ENCODE measurements at regions not wholly inside any gene's neighbourhood (a gene's known extent, or its start where the extent isn't known, plus 50 kb on each side); places are given as distances from the start of the nearest gene placed in this dataset.

- Histone ChIP-seq H2AFZ (ENCODE audit: control insufficient read depth, low read length) (no peak overlapping the region), H3K9ac (ENCODE audit: control insufficient read depth, extremely low read depth, insufficient read depth, low read length) (no peak overlapping the region), H3K27ac (ENCODE audit: control insufficient read depth, insufficient read depth, low read length) (no peak overlapping the region)
Observed at GRCh38 chr10:28959850-28960501, 282.7 kb downstream of the BAMBI start.

GRCh38 chr10:28962768-28963167 is 285.4 kb downstream of the BAMBI start:
- Histone ChIP-seq H3K27me3 (ENCODE audit: control insufficient read depth, extremely low read depth, insufficient read depth, low read length) (no peaks in the 10 kb centered on the region), H3K79me2 (ENCODE audit: control insufficient read depth, insufficient read depth, low read length) (no peaks in the 10 kb centered on the region), H4K20me1 (ENCODE audit: control insufficient read depth, extremely low read depth, insufficient read depth, low read length) (no peaks in the 10 kb centered on the region), H3K9me1 (ENCODE audit: control insufficient read depth, extremely low read depth, insufficient read depth, low read length) (no peaks in the 10 kb centered on the region), H3K4me1 (ENCODE audit: control insufficient read depth, extremely low read depth, insufficient read depth, low read length) (no peaks in the 10 kb centered on the region), H2AFZ (ENCODE audit: control insufficient read depth, low read length) (no peak overlapping the region), H3K27ac (ENCODE audit: control insufficient read depth, insufficient read depth, low read length) (no peak overlapping the region), H3K36me3 (ENCODE audit: control insufficient read depth in 2 of 2, extremely low read depth in 1 of 2, insufficient read depth in 2 of 2, low read length in 2 of 2) (no peaks in the 10 kb centered on the region), H3K9ac (ENCODE audit: control insufficient read depth, extremely low read depth, insufficient read depth, low read length) (no peak overlapping the region), H3K4me3 (ENCODE audit: control insufficient read depth in 2 of 3, extremely low read depth in 1 of 3, insufficient read depth in 2 of 3, low read depth in 1 of 3, low read length in 3 of 3) (no peak overlapping the region), H3K4me2 (ENCODE audit: control insufficient read depth, extremely low read depth, insufficient read depth, low read depth, low read length) (no peak overlapping the region), H3K9me3 (ENCODE audit: control insufficient read depth, low read depth, low read length) (no peaks in the 10 kb centered on the region)
- DNase-seq (ENCODE audit: low read depth, low spot score) = no peak
- no peak for FAIRE-seq
- dilution Hi-C loops (cut with MboI; ENCODE audit: extremely low pct_ligation_motif_present, low sequenced_read_pairs) = no loop called here
- TF ChIP-seq EZH2 (IDR thresholded peaks at IDR 0.05; ENCODE audit: low read length) (no peak), CTCF (optimal IDR thresholded peaks at IDR 0.05 in 1 of 3, IDR thresholded peaks at IDR 0.05 in 1 of 3, conservative IDR thresholded peaks at IDR 0.05 in 1 of 3; ENCODE audit: extremely low read depth in 1 of 3, insufficient read depth in 2 of 3, low read length in 3 of 3) (no peak)

More at GRCh38 chr10:28959850-28960501, 282.7 kb downstream of the BAMBI start:
- no peaks in the 10 kb centered on the region for H3K79me2 ChIP-seq (ENCODE audit: control insufficient read depth, insufficient read depth, low read length)
- FAIRE-seq (no peak), DNase-seq (ENCODE audit: low read depth, low spot score) (no peak)
- dilution Hi-C loops (cut with MboI; ENCODE audit: extremely low pct_ligation_motif_present, low sequenced_read_pairs) = no loop called here
- no peak overlapping the region for H3K4me2 ChIP-seq (ENCODE audit: control insufficient read depth, extremely low read depth, insufficient read depth, low read depth, low read length)
- no peaks in the 10 kb centered on the region for H3K27me3 ChIP-seq (ENCODE audit: control insufficient read depth, extremely low read depth, insufficient read depth, low read length)
- TF ChIP-seq EZH2 (IDR thresholded peaks at IDR 0.05; ENCODE audit: low read length) (no peak), CTCF (optimal IDR thresholded peaks at IDR 0.05 in 1 of 3, IDR thresholded peaks at IDR 0.05 in 1 of 3, conservative IDR thresholded peaks at IDR 0.05 in 1 of 3; ENCODE audit: extremely low read depth in 1 of 3, insufficient read depth in 2 of 3, low read length in 3 of 3) (no peak)
- H3K36me3 ChIP-seq (ENCODE audit: control insufficient read depth in 2 of 2, extremely low read depth in 1 of 2, insufficient read depth in 2 of 2, low read length in 2 of 2) = no peaks in the 10 kb centered on the region
- H3K4me3 ChIP-seq (ENCODE audit: control insufficient read depth in 2 of 3, extremely low read depth in 1 of 3, insufficient read depth in 2 of 3, low read depth in 1 of 3, low read length in 3 of 3) = no peak overlapping the region
- H3K9me3 ChIP-seq (ENCODE audit: control insufficient read depth, low read depth, low read length) = no peaks in the 10 kb centered on the region
- H3K4me1 ChIP-seq (ENCODE audit: control insufficient read depth, extremely low read depth, insufficient read depth, low read length) = no peaks in the 10 kb centered on the region
- H3K9me1 ChIP-seq (ENCODE audit: control insufficient read depth, extremely low read depth, insufficient read depth, low read length) = no peaks in the 10 kb centered on the region
- no peaks in the 10 kb centered on the region for H4K20me1 ChIP-seq (ENCODE audit: control insufficient read depth, extremely low read depth, insufficient read depth, low read length)
